ENCODE measurements at regions not wholly inside any gene's neighbourhood (a gene's known extent, or its start where the extent isn't known, plus 50 kb on each side); places are given as distances from the start of the nearest gene placed in this dataset.

DNA sequence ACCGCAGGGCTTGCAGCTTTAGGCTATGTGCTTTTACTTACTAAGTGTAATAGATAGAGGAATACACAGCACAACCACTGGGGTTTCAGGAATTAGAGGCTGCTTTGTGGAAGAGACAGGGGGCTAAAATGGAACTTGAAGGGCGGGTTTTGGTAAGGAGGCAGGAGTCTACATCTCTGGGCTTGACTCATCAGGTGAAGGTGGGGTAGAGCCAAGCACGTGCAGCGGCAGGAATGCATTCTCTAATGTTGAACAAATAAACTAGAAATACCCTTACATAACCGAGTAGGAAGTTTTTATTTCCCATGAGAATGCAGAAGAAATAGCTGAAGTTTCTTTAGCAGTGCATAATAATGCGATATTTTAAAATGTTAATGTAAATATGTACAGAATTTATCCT lies 673.8 kb upstream of the SALL3 start:
- DNase-seq: no peak

DNA sequence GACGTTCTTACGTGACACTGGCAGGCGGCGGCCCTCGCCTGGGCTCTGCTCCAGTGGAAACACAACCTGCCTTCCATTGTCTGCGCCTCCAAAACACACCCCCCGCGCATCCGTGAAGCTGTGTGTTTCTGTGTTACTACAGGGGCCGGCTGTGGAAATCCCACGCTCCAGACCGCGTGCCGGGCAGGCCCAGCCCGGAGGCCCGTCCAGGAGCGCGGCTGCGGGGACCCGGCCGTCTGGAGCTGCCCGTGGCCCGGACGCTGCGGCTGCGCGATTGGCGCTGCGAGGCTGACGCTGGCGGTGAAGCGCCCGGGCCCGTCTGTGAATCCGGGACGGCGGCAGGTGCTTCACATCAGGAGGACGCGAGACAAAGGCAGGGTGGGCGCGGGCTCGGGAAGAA lies 670.3 kb upstream of the SALL3 start:
- DNase-seq: no peak

DNA sequence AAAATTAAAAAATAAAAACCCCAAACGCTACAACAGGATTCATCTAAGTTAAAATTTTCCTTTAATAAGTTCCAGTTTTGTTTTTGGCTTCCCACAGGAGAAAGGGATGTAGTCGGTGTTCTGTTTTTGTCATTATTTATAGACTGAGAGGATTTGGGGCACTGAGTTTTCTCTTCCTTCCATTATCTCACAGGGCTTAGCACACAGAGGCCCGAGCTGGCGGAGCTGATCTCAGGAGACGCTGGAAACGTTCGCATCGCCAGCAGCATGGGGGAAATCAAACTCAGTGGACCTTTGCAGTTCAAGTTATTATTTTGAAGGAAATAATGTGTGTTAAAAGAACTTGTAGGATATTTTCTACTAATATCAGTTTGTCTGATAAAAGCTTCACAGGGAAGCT lies 669.7 kb upstream of the SALL3 start:
- DNase-seq: no peak

DNA sequence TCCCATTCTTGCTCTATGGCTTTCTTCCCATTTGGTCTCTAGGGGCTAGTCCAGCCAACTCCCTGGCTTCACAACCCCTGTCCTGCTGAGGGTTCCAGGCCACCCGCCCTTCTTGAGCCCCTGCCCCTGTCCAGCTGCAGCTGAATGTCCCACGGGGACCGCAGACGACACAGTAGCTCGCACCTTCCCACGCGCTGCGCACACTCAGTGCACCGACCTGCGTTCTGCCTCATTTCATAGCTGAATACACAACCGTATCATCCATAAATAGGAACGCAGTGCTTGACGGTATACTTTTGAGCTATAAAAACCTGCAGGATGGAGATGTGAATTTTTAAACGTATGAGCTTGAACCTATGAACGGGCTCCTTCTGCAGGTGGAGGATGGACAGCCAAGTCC lies 660.4 kb upstream of the SALL3 start:
- no peak for DNase-seq

DNA sequence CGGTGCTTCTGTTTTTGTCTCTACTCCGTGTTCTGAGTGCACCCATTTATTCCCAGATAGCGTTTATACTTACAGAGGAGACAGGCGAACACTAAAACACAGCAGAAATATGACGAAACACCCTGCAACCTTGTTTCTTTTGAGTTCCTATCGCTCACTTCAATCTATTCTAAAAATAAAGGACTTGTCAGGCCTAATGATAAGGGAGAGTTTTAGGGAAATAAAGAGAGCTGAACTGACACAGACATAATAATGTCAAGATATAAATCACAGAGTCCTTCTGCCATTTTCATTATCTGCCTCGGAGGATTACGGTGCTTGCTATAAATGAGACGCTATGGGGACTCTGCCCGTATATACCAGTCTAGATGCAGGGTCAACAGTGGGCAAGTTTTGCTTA lies 659.7 kb upstream of the SALL3 start:
- DNase-seq: no peak

DNA sequence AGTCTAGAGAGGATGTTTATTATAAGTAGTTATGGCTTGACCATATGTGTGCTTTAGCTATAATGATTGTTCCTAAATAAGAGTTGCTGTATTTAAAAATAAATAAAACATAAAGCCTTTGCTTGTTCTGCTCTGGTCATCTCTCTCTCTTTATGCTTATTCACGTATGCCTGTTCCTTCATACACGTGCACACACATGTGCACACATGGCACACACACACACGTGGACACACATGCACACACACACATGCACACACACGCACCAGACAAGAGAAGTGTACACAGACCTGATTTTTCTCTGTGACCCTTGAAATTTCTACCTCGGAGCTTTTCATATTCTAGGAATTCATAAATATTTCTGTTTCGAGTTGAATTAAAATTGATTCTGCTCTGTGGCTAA lies 658.2 kb upstream of the SALL3 start:
- DNase-seq: no peak

DNA sequence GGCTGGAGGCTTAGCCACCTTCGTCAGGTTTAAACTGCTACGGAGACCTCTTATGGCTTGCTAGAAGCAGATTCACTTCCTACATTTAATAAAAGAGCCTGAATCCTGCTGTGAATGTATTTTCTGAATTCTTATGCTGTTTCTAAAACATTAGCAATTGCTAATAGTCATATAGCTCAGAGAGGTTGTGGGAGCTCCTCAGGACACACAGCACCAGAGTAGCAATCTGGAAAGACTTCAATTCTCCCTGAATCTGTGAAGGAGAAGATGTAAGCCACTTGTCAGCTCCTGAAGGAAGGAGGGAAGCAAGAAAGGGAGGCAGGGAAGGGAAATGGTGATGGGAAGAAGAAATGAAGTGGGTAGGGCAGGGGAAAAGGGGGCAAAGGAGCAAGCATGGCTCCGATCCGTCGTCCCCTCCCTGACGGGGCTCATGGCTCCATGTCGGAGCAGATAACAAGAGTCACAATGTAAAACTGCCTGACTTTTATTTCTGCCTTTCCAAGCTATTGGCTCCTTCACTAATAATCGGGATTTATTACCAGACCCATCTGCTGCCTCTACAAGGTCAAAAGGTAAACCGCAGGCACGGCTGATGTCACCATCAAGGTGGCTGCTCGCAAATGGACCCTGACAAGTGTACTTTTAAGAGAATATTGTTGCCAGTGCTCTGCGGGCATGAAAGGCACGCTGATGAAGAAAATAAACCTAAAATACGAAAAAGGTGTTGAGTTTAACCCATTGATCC lies 656.0 kb upstream of the SALL3 start:
- DNase-seq: no peak

DNA sequence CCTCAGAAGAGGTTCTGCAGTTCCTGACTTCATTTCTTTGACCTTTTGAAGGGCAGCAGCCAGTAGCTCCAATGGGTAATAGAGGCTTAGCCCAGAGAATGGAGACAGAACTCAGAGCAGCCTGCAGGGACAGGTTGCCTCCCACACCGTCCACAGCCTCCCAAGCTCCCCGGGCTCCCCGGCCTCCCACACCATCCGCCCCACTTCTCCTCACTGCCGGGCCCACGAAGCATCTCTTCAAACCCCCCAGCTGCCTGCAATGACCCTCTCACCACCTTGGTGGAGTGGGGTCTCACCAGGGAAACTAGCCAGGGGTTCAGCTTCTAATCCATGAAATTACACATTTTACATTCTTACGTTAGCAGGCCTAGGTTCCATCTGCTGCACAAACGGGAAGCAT lies 652.0 kb upstream of the SALL3 start:
- no peak for DNase-seq

DNA sequence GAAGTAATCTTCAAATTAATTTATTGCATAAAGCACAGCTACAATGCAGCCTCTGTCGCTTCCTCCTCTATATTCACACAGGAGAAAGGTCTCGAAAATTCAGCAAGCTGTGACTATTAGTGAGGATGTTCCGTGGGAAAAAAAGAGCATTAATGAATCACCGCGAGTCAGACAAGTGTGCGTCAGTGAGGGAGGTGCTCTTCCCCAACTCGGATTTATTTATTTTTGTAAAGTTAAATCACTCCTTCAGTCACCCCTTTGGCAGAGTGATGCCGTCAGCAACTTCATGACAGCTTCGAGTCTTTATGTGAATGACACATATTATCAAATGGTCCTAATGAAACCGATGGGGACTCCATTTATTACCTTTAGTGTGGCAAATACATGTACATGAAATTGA lies 648.9 kb upstream of the SALL3 start:
- no peak for DNase-seq

DNA sequence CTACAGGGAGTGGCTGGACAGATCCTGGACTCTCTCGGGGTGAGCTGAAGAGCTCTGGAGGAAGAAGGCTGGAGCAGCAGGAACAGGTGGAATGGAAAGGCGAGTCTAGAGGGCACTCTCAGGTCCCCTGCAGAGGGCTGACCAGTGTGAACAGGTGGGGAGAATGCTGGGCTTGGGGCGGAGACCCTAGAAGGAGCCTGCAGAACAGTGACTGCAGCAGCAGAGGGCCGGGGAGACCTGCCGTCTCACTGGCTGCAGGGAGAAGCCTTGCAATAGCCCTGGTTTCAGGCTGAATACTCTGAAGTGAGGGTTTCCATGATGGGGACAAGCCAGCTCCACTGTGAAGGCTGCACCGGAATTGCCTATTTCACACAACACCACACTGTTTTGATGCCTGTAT lies 626.7 kb upstream of the SALL3 start:
- DNase-seq: no peak

DNA sequence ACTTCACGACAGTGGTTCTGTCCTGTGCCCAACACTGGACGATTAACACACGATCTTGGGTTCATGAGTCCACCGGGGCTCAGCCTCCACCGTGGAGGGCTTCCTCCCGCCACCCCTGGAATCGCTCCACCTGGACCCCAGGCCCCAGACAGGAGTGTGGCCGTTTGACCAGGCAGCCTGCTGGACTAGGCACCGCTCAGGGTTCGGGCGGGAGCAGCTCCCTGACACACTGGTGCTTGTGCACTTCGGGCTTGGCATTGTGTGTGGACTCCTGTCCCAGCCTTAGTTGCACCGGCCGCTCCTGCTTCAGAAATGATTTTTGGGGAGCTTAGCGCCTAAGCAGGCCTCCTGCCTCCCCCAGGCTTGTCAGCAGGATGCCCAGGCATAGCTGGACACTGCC lies 617.4 kb upstream of the SALL3 start:
- DNase-seq: no peak

DNA sequence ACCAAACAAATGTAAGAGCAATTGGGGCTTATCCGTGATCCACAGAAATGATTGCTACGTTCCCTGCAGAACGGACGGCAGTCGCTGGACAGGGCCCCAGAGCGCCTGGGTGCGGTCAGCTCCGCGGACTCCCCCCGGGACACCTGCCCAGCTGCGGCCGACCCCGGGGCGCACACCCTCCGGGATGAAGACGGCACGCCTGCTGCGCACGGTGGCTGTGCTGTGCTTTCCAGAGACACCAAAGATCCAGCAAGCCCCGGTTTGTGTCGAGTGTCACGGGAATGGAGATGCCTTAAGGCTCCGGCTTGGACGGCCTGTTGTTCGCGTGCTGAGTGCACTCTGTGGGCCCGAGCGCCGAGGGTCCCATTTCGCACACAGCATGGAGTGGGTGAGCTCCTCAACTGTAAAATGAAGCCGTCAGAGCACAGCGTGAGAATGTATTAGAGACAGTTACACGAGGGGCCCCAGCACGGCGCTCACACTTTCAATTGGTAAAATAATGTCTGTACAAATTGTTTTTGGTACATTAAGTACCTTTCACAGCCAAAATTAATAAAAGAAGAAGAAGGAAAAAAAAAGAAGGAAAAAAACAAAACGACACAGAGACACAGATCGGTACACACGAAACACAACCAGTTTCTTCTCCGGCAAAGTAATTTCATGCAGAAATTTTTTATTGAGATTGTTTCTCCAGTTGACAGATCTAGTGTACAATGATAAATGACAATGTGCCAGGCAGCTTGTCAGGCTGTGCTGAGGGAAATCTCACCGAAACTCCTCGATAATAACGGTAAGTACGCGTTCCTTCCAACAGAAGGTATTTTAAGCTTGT lies 615.8 kb upstream of the SALL3 start:
- no peak for DNase-seq

DNA sequence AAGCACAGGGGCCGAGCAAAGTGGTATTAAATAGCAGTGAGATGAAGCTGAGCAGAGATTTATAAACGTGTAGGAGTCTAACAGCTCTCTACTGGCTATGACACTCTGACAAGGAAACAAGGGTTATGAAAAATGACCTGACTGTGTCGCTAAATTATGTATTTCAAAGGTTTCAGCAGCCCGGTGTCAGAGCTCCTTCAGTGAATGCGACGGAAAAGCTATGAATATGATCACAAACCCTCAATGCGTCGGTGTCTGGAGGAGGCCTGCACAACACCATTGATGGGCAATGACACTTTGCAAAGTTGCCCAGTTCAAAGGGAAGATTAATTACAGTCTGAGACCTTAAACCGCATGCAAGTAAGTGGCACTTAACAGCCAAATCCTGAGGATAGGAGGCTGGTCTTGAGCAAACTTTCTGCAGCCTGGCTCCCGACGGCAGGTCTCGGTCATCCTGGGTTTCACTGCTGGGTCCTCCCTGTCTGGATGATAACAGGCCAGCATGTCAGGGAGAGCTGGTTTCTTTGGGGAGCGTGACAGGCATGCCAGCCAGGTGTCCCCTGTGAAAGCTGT lies 615.1 kb upstream of the SALL3 start:
- no peak for DNase-seq

DNA sequence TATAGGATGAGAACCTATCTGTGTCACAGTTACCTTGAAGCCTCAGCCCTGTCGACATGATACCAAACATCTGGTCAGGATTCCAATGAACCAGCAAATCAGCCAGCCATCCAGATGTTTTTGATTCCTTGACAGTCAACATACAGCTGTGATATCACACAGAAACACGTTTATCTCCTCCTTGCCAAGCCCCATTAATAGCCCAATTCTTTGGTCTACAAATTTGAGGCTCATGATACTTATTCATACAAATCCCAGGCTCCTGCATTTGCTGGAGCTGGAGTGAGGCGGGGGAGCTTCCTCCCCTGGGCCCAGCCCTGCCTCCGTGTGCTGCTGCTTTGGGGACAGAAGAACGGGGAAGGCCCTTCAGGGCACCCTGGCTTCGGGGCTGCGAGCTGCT lies 611.6 kb upstream of the SALL3 start:
- DNase-seq: no peak

DNA sequence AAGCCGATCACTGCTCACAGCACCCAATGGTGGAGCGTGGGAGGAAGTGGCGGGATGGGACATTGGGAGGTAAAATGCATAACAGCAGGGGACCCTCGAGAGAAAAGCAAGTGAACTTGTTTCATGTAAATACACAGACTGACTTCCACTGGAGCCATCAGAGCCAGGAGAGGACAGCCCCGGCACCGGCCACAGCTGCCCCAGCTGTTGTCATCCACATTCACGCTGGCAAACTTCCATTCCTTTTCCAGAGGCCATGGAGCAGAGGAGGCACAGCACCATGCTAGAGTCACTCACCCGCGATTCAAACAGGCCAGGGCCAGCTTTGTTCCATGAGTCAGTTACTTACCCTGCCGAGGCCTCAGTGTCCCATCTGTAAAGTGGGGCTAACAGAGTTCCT lies 610.9 kb upstream of the SALL3 start:
- DNase-seq: no peak

DNA sequence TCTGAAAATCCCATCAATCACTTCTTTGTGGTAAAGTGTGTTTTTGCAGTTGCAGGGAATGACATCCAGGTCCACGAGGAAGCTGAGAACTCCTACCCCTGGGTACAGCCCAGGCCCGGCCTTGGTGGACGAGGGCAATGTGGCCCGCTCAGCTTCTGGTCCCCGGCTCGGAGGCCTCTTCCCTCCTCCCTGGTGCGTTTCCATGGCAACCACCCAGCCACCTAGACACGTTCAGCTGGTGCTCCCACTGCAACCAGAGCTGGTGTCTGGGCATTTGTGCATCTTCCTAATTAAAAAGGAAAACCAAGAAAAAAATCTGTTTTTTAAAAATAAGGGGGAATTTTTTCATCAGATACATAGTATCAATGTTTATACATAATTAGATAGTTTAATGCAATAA lies 603.6 kb upstream of the SALL3 start:
- DNase-seq: no peak

DNA sequence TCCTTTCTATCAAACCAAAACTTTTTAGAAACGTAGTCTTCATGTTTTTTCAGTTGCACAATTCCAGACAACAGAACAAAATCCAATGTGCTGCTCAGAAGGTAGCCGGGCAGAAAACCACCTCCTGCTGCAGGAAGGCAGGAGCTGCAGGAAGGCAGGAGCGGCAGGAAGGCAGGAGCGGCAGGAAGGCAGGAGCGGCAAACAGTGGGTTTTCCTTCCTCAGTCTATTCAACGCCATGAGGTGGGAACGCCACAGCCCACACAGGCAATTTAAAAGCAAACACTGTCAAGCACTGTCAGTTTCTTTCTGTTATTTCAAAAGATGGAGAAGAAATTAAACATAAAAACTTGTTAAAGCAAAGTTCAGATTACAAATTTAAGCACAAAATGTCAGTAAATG lies 601.2 kb upstream of the SALL3 start:
- DNase-seq: no peak

DNA sequence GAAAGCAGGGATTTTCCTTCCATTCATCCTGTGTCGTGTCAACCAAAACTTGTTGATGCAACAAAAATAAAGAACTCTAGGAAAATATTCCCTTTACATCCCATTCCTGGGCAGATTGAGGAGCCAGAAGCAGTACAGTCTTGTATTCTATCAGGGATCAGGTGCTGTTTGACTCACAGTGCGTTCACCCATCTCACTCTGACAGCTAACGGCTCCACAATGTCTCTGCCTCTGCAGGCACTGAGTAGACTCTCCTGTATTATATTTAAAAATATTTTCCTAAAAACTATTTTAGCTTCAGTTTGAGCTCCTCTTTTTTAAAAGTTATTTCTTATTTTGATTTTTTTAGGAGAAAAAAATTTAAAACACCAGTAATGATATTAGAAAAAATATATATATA lies 600.6 kb upstream of the SALL3 start:
- no peak for DNase-seq

DNA sequence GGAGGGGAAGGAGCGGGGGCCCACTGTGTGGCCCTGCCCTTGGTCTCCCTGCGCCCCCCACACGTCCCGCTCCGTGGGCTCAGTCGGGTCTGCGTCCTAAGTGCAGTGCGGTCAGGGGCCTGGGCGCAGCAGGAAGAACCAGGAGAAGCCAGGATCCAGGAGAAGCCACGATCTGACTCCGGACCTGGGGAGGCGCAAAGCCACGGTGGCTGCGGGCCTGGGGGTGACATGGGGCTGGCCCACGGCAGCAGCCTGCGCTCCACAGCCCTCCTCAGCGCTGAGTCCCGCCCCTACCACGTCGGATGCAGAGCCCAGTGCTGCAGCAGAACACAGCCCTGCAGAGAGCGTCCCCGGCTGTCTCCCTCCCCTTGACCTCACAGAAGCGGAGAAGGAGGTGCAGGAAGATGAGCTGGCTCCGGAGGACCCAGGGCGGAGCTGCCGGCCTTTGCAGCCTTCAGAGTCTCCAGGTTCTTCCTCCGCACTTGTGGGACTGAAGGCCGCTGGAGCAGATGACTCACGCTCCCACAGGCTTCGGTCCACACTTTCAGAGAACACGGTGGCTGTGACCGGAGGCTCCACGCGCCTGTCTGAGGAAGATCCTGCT lies 589.2 kb upstream of the SALL3 start:
- no peak for DNase-seq

DNA sequence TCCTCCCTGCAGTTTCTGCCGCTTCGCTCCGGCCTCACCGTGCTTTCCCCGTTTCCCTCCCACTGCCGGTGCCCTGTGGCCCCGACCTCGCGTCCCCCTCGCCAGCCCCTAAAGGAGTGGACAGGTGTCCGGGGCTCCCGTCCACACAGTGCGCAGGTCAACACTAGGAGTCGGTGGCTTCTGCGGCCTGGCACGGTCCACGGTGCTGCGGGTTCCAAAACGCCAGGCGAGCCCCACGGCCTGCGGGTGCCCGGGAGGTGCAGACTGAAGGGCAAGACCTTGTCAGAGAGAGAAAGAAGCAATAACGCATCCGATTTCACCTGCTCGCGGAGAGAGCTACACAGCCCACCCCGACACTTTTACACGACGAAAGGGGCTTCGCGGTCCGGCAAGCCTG lies 588.7 kb upstream of the SALL3 start:
- no peak for DNase-seq

DNA sequence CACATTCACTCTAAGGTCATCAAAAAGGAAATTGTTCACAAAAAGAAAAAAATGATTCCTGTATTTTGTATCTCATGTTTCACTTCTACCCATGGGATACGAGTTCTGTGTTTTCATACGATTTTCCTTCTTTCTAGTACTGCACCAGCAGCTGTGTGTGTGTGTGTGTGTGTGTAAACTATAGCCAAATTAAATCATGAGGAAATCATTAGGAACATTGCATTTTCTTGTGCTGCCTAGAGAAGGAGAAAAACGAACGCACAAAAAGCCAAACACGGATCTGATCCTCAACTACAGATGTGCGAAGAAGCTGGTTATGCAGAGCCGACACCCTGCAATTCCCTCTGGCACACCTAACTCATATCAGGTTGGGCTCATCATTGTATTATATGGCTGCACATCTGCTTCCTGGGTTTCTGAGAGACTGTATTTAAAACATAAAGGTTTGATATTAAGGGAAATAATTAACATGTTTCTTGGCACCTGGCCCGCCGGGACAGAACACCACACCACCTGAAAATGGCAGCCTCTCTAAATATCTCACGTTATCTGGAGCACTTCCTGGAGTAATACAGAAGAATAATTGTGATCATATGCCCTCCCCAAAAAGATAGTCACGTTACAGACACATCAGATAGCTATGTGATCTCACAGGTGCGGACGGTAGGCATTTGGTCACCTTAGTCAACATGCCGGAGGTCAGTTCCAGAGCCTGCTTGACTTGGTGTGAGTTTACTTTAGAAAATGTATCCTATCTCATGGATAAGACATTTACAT lies 586.3 kb upstream of the SALL3 start:
- DNase-seq: no peak

DNA sequence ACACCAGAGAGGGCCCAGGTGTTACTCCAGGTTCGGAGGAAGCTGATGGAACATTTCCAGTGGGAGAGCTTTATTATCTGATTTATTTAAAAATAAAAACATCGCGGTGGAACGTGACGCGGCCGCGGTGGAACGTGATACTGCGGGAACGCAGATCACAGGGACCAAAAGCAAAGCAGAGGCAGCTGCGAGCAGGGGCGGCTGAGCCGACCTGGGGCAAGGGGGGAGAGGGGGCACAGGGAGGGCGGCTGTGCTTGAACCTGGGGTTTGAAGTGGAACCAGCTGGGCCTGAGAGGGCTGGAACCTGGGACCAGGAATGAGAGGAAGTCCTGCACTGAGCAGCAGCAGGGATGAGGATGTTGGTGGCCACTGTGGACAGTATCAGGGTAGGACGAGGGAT lies 583.5 kb upstream of the SALL3 start:
- DNase-seq: no peak

DNA sequence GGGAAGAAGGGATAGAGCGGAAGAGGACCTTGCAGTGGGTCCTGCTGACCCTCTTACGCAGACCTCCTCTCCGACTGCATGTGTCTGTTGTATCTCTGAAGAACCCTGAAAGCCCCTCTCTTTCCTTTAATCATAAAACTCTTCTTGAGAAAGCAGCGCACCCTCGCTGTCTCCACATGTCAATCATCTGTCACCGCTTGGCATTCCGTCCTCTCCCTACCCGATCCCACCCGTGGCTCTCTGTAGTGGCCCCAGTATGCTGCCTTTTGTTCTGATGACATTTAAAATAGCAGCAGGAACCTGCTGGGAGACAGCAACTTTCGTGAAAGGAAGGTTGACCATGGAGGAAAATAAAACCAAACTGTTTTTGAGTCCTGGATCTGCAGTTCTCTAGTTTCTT lies 582.9 kb upstream of the SALL3 start:
- no peak for DNase-seq

Measured in SHP77 treated with DMSO at 0.1 percent for 48 hours (cell line).